ENCODE measurements at regions not wholly inside any gene's neighbourhood (a gene's known extent, or its start where the extent isn't known, plus 50 kb on each side); places are given as distances from the start of the nearest gene placed in this dataset.
"Not testable (repeated sequence)": the region's sequence is repeated elsewhere in the genome, so short reads cannot be mapped to it uniquely, and the experiment has no call there.

GRCh38 chr14:106513302-106513701, 986.9 kb downstream of the TMEM121 start:
- FAIRE-seq = no peak

- no peak for FAIRE-seq
Measured at GRCh38 chr14:106518054-106518943, 991.9 kb downstream of the TMEM121 start.

GRCh38 chr14:106522118-106522517, 995.7 kb downstream of the TMEM121 start:
- FAIRE-seq = not testable (repeated sequence)

- no peak for FAIRE-seq
Measured at GRCh38 chr14:106522990-106523389, 996.6 kb downstream of the TMEM121 start.

GRCh38 chr14:106528717-106529116, 1002.3 kb downstream of the TMEM121 start:
- FAIRE-seq = no peak

- no peak for FAIRE-seq
Measured at GRCh38 chr14:106530031-106530422, 1003.6 kb downstream of the TMEM121 start.

GRCh38 chr14:106530423-106531107, 1004.2 kb downstream of the TMEM121 start:
- FAIRE-seq = no peak

- not testable (repeated sequence) for FAIRE-seq
Measured at GRCh38 chr14:106537597-106537996, 1011.2 kb downstream of the TMEM121 start.

- no peak for FAIRE-seq
Measured at GRCh38 chr14:106538201-106538600, 1011.8 kb downstream of the TMEM121 start.

GRCh38 chr14:106547735-106548434, 1021.5 kb downstream of the TMEM121 start:
- FAIRE-seq = no peak

GRCh38 chr14:106549064-106549463, 1022.7 kb downstream of the TMEM121 start:
- FAIRE-seq = no peak

- FAIRE-seq = no peak
Measured at GRCh38 chr14:106551265-106551664, 1024.9 kb downstream of the TMEM121 start.

- not testable (repeated sequence) for FAIRE-seq
Measured at GRCh38 chr14:106556211-106556610, 1029.8 kb downstream of the TMEM121 start.

GRCh38 chr14:106556665-106557289, 1030.4 kb downstream of the TMEM121 start:
- no peak for FAIRE-seq

- FAIRE-seq = no peak
Measured at GRCh38 chr14:106562451-106562850, 1036.1 kb downstream of the TMEM121 start.

- FAIRE-seq = no peak
Measured at GRCh38 chr14:106564058-106564643, 1037.8 kb downstream of the TMEM121 start.

- FAIRE-seq = no peak
Measured at GRCh38 chr14:106578481-106578880, 1052.1 kb downstream of the TMEM121 start.

GRCh38 chr14:106579084-106579483, 1052.7 kb downstream of the TMEM121 start:
- FAIRE-seq = no peak

GRCh38 chr14:106585692-106586091, 1059.3 kb downstream of the TMEM121 start:
- no peak for FAIRE-seq

GRCh38 chr14:106586098-106586704, 1059.8 kb downstream of the TMEM121 start:
- no peak for FAIRE-seq

GRCh38 chr14:106591539-106591938, 1065.2 kb downstream of the TMEM121 start:
- FAIRE-seq = not testable (repeated sequence)
